ENCODE measurements at regions not wholly inside any gene's neighbourhood (a gene's known extent, or its start where the extent isn't known, plus 50 kb on each side); places are given as distances from the start of the nearest gene placed in this dataset.

GRCh38 chr4:173839865-173840264, 309.8 kb upstream of the HAND2 start:
- DNase-seq (ENCODE audit: low read depth in 2 of 2) = no peak

DNA sequence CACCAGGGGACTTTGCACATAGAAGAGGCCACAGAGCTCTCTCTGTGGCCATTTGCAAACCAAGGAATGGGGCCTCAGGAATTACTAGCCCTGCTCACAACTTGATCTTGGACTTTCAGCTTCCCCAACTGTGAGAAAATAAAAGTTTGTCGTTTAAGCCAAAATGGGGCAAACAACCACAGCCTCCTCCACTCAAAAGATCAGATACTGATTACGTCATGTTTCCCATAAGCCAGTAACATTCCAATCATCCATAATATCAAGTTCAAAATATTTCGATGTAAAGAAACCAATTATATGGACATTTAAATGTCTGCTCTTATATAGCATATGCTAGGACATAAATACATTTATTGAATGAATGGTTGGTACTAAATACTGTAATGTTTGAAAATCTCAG, 307.5 kb upstream of the HAND2 start:
- no peak for DNase-seq (ENCODE audit: low read depth in 2 of 2)

DNA sequence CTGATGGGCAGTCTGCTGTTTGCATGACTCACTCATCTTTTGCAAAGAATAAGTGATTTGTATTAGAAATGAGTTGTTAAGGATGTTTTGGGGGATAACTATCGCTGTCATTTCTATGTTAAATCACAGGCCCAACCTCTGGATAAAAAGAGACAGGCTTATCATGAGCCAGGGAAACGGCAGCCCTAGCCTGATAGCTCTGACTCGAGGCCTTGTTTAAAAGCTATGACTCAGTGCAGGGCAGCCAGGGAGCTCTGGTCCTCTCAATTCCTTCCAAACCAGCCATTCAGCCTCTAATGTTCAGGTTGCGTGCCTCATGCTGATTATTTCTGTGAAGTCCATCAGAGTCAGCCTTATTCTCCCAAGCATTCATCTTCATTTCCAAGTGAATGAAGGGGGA, 305.9 kb upstream of the HAND2 start:
- DNase-seq (ENCODE audit: low read depth in 2 of 2) = no peak

GRCh38 chr4:173834151-173834550, 304.1 kb upstream of the HAND2 start:
- DNase-seq (ENCODE audit: low read depth in 2 of 2) = no peak

DNA sequence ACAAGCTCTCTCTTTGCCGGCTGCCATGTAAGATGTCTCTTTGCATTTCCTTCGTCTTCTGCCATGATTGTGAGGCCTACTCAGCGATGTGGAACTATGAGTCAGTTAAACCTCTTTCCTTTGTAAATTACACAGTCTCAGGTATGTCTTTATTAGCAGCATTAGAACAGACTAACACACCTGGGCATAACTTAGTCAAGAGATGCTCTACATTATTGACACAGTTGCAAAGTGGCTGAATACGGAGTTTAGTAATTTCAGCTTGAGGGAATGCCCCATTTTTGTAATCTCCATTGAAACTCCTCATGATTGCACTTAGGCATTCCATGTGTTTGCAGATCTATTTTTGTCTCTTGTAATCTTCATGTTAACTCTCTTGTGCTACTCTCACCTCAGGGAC, 299.5 kb upstream of the HAND2 start:
- DNase-seq (ENCODE audit: low read depth in 2 of 2) = no peak

DNA sequence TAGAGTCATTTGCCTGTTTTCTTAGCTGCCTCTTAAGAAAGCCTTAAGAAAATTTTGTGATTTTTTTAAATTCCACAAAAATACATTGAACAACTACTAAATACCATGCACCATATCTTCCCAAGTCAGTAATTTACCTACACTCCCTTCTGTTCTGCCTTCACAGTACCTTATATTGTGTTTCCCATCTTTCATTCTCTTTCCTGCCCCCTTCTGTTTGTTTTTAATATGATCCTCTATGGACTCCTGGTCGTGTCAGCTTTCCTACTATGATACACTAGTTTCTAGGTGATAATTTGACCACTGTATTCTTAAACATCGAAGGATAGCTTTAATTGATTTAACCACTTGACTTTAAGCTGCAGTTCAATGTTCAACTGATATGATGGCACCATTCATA, 297.7 kb upstream of the HAND2 start:
- DNase-seq (ENCODE audit: low read depth in 2 of 2) = no peak

DNA sequence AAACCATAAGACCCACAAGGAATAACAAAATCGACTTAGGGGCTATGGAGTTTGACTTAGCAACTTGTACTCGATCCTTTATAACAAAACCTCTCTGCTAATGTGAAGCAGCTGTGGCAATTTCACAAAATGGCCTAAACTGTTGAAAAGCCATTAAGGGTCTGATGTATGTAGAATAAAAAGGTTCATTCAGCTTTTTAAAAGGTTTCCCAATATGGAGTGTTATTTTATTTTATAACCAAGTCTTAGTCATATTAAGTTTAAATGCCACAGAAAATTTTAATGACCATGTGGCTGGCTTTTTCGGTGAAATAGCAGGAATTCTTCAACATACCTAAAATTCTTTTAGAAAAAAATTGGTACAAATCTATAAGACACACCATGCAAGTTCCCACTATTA, 291.8 kb upstream of the HAND2 start:
- no peak for DNase-seq (ENCODE audit: low read depth in 2 of 2)

- no peak for DNase-seq (ENCODE audit: low read depth in 2 of 2)
These were observed 291.0 kb upstream of the HAND2 start for GRCh38 chr4:173821036-173821435.

DNA sequence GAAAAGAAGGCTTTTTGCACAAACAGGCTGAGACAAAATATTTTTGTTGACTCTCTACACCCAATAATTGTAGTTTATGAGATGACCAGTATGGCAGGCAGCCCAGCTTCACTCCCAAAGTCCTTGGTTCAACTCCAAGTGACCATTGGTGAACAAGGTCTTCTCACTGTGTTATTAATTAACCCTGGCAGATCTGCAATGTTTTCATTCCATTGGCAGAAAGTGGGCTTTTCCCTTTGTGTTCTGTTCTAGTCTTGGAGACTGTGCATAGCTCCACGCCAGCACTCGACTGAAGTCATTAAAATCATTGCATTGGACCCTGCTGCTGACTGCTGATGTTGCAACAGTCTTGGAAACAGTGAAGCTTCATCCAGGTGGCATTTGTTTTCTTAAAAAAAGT, 277.3 kb upstream of the HAND2 start:
- no peak for DNase-seq (ENCODE audit: low read depth in 2 of 2)

DNA sequence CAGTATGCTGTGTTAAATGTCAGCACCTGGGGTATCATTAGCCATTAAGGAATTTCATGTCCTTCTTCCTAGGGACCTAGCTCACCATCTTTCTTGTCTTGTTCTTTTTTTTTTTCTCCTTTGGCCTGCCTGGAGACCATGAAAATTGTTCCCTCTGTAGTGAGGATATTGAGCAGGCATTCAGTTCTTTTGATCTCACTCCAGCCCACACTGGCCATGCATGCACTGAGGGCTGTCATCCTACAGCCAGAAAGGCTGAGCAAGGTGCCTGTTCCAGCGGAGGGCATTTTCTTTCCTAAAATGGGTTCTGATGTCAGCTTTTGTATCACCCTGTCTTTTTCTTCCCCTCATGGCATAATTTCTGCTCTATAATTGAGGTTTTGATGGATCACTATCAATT, 275.9 kb upstream of the HAND2 start:
- DNase-seq (ENCODE audit: low read depth in 2 of 2) = no peak

GRCh38 chr4:173802662-173803022, 272.6 kb upstream of the HAND2 start:
- no peak for DNase-seq (ENCODE audit: low read depth in 2 of 2)

DNA sequence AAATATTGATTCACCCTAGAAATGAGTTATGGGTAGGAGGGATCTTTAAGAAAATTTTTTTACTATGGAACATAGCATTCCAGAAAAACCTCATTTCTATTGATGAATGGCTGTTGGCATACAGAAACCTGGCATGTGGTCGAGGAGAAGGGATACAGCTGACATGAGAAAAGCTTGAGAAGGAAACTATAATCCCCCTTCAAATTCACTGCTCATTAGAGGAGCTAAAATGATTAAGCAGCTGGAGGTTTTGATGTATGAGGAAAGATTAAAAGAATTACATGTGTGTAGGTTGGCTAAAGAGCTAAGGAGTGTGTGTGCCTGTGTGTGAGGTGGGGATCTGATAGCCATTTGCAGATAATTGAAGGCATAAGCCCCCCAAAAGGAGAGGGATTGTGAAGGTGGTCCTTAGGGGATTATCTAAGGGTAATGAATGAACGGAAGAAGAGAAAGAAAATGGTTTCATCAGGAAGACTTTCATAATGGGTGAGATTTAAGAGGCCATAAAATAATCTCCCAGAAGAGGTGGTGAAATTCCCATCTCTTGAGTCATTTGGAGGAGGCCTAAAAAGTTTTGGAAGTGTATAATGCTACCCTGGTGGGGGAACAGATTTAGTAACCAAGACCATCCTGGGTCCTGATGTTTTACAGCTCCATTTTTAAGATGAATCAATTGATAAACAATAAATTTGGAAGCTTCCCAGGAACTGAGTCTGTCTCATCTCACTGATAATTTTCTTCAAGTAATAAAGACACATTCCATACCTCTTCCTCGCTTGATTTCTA, 272.0 kb upstream of the HAND2 start:
- no peak for DNase-seq (ENCODE audit: low read depth in 2 of 2)

GRCh38 chr4:173801361-173801760, 271.3 kb upstream of the HAND2 start:
- no peak for DNase-seq (ENCODE audit: low read depth in 2 of 2)

- DNase-seq (ENCODE audit: low read depth in 2 of 2) = no peak
These were observed 267.3 kb upstream of the HAND2 start for GRCh38 chr4:173797296-173797695.

- DNase-seq (ENCODE audit: low read depth in 2 of 2) = no peak
These were observed 264.6 kb upstream of the HAND2 start for GRCh38 chr4:173794662-173795061.

- no peak for DNase-seq (ENCODE audit: low read depth in 2 of 2)
These were observed 264.0 kb upstream of the HAND2 start for GRCh38 chr4:173793937-173794510.

DNA sequence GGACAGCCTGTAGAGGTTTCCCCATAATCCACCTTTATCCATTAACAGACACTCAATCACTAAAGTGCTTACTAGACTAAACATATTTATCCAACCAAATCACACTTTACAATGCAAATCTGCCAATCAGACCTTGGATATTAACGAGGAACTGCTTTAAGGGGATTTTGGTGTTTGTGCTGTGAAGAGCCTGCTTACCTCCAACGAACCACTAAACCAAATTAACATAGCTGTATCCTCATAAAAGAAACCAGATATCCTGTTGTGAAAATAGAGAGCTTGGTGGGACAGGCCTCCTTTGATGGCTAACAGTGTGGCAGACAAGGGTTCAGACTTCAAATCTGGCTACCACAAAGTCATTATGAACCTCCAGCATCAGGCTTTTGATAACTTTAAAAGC, 252.6 kb upstream of the HAND2 start:
- DNase-seq (ENCODE audit: low read depth in 2 of 2) = no peak

DNA sequence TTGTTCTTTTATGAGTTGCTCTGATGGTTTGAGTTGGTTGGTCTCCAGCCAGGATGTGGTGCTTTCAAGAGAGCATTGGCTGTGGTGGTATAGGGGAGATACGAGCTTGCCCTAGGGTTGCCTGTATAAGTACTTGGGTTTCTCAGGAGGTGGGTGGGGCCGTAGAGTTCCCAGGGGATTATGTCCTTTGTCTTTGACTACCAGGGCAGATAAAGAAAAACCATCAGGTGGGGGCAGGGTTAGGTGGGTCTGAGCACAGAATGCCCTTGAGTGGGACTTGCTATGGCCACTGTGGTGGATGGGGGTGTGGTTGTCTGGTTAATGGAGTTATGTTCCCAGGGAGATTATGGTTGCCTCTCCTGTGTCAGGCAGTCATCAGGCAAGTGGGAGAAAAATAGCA, 247.9 kb upstream of the HAND2 start:
- DNase-seq (ENCODE audit: low read depth in 2 of 2) = no peak

DNA sequence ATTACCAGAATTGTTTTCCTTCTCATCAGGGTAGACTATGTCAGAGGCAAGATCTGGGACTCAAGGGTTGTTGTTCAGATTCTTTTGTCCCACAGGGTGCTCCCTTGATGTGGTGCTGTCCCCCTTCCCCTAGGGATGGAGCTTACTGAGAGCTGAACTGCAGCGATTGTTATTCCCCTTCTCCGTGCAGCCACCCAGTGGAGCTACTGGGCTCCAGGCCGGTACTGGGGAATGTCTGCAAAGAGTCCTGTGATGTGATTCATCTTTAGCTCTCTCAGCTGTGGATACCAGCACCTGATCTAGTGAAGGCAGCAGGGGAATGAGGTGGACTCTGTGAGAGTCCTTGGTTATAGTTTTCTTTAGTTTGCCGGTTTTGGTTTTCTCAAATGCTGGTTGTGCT, 247.4 kb upstream of the HAND2 start:
- no peak for DNase-seq (ENCODE audit: low read depth in 2 of 2)

GRCh38 chr4:173769568-173769967, 239.5 kb upstream of the HAND2 start:
- DNase-seq (ENCODE audit: low read depth in 2 of 2) = no peak

GRCh38 chr4:173767650-173768049, 237.6 kb upstream of the HAND2 start:
- no peak for DNase-seq (ENCODE audit: low read depth in 2 of 2)

DNA sequence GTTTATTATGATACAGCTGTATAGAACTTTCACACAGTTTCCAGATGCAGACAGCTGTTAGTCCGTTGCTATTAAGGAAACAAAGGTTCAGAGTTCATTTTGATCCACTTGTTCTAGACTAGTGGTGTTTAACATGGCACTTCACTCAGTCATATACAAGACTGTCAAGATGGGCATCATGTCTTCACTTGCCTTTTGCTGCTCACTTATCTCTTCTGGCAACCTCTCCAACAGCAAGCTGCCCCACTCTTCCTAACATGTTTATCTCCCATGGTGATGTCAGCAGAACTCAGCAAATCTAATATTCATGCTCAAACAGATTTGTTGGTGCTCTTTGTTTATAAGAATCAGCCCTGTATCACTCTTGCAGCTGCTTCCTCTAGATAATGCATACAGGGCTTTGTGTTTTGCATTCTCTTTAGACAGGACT, 236.2 kb upstream of the HAND2 start:
- DNase-seq (ENCODE audit: low read depth in 2 of 2) = no peak

GRCh38 chr4:173765751-173766150, 235.7 kb upstream of the HAND2 start:
- DNase-seq (ENCODE audit: low read depth in 2 of 2) = no peak

GRCh38 chr4:173763389-173763788, 233.4 kb upstream of the HAND2 start:
- no peak for DNase-seq (ENCODE audit: low read depth in 2 of 2)

Measured in activated CD4-positive, alpha-beta T cell treated with anti-CD3 and anti-CD28 coated beads for 24 hours (primary cell).